Activated T-helper 1 cell treated with Interleukin-2 at 50 U/mL for 16 hours (primary cell): ENCODE measurements at regions not wholly inside any gene's neighbourhood (a gene's known extent, or its start where the extent isn't known, plus 50 kb on each side); places are given as distances from the start of the nearest gene placed in this dataset.

Source experiments
- DNase-seq: peaks from one replicate; pipeline ENCODE4 v3.0.0-alpha.2; 2020; ENCODE audit warnings: low read depth

DNA sequence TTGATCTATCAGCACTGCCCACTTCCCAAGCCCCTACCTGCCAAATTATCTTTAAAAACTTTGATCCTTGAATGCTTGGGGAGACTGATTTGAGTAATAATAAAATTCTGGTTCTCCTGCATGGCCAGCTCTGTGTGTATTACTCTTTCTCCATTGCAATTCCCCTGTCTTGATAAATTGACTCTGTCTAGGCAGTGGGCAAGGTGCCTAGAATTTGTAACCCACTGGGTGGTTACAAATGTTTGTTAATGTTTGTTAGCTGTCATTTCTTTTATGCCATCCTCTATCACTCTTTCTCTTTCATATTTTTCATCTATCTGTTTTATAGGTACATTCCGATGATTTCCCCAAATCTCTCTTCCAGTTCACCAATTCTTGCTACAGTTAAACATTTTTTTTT is 694.1 kb downstream of the TYW1 start:
- DNase-seq: no peak

DNA sequence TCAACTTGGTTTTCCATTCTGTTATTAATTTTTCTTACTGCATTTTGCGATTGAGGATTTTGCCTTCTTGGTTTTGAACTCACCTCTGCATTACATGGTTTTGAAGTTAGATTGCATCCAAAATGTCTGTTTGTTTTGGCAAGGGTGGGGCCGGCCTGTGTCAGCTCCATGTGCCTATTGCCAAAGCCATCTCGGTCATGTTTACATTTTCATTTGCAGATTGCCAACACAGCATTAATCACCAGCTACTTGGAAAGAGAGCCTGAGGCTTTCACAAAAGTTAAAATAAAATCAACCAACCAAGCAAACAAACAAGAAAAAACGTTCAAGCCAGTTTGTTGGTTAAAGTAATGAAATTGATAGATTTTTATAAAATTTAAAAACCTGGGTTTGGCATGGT is 695.8 kb downstream of the TYW1 start:
- DNase-seq: no peak

DNA sequence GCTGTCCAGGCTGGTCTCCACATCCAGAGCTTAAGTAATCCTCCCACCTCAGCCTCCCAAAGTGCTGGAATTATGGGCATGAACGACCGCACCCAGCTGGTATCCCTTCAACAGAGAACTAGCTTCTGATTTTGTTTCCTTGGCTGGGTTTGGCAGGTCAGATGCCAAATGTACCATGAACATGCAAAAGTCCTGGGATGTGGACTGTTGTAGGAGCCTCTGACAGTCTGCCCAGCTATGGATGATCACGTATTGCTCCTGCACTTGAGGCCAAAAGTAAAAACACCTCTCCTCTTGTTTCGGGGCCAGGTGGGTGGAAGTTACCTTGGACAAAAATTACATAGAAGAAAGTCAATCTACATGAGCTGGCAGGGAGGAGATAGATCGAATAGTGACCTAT is 699.5 kb downstream of the TYW1 start:
- no peak for DNase-seq

DNA sequence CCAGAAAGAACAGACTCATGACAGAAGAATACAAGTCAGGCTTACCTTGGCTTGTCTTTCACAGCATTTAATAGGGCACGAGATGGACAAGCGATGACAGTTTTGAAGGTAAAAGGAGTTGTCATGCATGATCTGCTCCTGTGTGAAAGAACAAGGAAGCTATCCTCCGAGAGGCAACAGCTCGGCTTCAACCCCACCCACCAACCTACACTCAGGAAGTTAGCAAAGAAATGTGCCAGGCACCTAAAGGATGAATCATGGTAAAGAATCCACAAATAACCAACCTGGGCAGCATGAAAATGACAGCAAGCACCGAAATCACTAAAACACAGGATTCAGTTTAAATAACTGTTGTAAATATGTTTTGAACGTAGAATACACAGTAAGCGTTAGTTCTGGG is 700.2 kb downstream of the TYW1 start:
- DNase-seq: no peak

DNA sequence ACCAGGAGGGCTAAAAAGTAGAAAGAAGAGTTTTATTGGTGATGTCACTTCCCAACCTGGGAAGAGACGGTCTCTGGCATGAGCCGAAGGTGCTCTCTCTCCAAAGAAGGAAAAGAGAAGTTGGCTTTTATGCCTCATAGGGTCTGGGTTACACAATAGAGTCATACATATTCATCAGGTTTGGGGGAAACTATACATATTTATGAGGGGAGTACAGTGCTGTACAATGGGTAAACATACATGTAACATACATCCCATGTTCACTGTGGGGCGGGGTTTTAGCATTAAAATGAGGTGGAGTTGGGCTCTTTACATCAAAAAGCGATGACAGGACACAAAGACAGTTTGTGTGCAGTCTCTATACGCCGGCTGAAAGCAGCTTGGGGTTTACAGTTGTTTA is 701.7 kb downstream of the TYW1 start:
- no peak for DNase-seq

DNA sequence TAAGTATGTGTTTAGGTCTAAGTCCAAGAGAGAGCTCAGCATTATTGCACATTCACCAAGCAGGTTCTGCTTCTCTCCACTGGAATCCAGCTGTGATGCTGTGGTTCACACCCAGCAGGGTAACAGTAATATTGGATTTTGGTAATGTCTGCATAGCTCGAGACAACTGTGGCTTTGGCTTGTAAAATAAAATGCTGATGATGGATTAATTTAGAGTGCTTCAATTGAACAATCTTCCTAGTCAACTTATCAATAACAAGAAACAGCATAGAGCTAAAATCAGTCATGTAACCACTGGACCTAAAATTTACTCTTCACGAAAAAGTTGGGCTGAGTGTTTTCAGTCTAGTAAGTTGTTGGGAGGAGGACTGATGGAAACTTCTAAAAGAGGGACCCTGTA is 709.2 kb downstream of the TYW1 start:
- no peak for DNase-seq

DNA sequence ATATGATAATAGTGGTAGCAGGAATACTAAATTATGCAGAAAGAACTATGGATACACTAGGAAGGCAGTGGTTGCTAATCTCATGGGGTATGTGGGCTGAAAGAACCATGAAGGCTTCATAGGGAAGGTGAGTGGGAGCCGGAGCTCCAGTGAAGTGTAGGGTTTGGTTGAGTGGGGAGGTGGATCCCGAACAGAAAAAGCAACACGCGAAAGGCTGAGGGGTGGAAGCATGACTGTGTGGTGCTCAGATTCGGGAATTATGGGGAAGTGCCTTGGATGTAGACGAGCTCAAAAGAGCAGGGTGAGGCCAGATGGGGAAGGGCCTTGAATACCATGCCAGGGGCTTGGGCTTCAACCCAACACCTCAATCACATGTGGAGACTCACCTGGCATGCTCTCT is 715.1 kb downstream of the TYW1 start:
- DNase-seq: no peak

DNA sequence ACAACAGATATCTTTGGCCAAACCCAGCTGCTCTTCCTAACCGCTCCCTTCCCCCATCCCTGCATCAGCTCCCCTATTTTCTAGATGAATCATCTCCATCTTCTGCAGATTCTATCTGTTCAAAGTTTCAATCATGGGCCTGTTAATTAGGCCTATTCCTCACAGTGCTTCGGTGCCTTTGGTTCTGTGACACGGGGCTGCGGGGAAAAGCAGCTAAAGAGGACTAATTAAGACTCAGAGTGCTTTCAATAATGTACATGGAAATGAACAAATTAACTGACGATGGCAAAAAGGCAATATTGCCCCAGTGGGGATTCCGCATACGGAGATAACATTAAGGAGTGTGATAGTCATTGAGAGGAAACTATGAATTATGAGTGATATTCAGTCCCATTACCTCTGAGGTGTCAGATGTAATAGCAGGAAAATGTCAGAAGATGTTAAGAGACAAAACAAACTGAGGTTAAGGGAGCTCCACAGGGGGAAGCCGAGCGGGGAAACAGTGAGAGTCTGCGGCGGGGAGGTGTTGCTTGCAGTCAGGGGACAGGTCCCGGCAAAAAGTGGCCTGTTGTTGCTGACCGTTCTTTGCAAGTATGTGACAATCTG is 716.9 kb downstream of the TYW1 start:
- no peak for DNase-seq

DNA sequence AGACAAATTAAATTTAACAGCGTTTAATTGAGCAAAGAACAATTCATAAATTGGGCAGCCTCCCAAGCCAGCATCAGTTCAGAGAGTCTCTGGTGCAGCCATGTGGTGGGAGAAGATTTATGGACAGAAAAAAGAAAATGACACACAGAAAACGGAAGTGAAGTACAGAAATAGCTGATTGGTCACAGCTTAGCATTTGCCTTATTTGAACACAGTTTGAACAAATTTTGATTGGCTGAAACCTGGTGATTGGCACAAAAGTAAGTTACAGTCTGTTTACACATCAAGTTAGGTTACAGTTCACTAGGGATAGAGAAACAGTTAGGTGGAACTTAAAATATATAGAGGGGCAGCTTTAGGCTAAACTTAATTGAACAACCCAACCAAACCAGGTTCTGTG is 720.1 kb downstream of the TYW1 start:
- DNase-seq: no peak

DNA sequence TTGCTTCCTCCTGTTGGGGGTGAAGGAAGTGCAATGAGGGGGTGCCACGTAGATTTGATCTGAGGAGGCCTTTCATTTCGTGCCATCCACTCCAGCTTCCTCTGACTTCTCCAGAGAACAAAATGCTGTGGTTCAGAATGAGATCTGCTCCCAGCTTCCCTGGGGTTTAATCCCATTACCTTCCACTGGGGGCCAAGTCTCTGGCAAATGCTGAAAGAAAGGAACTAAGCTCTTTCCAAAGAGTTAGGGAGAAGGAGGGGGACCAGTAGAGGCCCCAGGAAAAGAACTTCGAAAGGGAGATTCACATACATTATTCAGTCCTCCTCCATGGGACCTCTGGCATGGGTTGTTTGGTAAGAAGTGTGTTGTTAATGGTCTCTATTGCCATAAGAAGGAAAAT is 727.0 kb downstream of the TYW1 start:
- DNase-seq: no peak

DNA sequence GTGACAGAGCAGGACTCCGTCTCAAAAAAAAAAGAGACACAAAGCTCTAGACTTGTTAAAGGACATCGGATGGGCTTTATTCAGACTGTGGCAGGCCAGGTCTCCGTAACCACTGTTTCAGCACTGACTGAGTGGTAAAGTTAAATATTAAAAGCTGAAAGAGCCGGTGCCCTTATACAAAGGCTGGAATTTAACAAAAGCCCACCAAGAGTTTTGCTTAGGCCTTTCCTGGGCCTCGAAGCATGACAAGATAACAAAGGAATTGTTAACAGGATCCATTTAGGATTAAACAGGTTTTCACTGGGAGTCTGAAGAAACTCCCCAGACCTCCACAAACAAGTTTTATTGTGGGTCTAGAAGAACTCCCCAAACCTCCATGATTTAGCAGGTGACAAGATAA is 727.8 kb downstream of the TYW1 start:
- DNase-seq: no peak

DNA sequence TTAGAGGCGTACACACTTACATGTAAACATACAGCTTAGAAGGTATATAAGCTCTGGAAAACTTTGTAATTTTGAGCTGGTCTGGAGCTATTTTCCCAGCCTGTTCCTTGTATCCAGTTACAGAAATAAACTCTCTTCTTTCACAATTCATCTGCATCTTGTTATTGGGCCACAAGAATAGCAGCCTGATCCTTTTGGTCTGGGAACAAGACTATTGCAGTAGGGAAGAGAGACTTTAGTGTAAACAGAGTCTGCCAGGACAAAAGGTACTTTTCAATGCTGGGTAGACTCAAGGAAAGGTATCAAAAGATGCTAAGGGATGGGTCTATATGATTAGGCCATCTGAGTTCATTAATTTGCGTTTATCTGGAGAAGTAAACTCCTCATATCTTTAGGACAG is 728.3 kb downstream of the TYW1 start:
- DNase-seq: no peak

DNA sequence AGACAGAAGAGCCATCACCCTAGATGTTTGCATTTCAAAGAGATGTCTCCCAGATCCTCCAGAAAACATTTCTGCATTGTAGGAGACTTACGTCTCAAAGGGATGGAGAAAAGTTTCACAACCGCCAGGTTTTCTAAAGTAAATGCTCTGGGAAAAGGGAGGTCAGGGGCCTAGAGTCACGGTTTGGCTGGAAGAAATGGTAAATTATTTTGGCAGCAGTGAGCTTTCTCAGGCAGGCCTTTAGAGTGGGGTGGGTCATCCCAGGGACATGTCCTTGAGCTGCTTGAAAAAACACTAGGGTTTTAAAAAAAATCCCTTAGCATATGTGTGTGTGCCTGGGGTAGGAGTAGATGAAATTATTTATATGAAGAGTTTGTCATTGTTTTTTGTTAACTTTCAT is 728.8 kb downstream of the TYW1 start:
- no peak for DNase-seq

DNA sequence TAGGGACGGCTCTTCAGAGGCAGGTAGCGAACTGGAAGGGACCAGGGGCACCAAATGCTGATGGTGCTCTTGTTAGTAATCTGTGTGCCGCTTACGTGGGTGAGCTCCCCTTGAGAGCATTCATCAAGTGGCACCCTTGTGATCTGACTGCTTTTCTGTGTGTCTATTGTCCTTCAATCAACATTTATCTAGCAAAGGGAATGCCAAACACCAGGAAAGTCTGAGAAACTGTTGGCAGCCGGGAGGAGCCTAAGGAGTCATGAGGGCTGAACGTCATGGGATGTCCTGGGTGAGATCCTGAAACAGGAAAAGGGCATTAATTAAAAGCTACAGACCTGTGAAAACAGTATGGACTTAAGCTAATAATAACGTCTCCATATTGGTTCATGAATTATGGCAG is 733.1 kb downstream of the TYW1 start:
- no peak for DNase-seq

DNA sequence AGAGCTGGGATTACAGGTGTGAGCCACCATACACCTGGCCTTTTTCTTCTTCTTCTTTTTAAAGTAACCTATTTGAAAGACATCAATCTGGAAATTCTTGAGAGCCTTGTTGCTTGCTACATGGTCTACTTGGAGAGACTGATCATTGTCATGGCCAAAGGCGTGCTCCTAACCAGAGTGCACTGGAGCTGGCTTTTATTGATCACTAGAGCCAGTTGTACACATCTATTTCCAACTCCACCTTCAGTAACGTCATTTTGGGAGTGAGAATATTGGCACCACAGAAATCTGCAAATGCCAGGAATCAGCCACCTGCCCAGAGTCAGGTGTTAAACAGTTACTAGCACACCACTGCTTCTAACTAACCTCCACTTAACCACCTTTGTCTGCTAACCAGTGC is 735.1 kb downstream of the TYW1 start:
- DNase-seq: no peak

DNA sequence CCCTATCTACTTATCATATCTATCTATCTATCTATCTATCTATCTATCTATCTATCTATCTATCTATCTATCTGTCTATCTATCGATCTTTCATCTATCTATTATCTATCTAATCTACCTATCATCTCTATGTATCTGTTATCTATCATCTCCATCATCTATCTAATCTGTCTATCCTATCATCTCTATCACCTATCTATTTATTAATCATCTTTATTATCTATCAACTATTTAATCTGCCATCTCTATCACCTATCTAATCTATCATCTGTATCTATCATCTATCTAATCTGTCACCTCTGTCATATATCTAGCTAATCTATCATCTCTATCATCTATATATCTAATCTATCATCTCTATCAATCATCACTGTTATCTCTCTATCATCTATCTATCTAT is 736.3 kb downstream of the TYW1 start:
- no peak for DNase-seq

DNA sequence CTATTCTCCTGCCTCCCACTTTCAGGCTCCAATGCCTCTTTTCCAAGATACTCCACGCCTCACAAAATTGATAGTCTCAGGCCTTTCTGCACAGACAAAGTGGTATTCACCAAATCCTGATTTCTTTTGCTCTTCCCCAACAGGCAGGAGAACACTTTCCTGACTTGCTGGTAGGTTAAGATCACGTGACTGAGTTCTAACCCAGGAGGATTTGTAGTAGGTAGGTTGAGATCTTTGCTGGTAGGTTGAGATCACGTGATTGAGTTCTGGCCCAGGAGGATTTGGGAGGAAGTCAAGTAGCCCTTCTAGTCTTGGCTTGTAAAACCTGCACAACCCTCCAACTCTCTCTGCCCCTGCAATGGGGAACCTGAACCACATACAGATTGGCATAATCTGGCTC is 741.5 kb downstream of the TYW1 start:
- no peak for DNase-seq

DNA sequence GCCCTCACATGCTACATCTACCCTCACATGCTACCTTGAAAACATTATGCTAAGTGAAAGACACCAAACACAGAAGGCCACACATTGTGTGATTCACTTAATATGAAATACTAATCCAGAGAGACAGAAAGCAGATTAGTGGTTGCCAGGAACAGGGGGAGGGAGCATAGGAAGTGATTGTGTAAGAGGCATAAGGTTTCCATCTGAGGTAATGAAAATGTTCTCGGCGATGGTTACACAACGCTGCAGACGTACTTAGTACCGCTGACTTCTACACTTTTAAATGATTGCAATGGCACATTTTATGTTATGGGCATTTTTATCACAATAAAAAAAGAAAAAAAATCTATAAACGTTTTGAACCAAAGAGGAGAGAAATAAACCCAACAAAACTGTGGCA is 742.3 kb downstream of the TYW1 start:
- no peak for DNase-seq

DNA sequence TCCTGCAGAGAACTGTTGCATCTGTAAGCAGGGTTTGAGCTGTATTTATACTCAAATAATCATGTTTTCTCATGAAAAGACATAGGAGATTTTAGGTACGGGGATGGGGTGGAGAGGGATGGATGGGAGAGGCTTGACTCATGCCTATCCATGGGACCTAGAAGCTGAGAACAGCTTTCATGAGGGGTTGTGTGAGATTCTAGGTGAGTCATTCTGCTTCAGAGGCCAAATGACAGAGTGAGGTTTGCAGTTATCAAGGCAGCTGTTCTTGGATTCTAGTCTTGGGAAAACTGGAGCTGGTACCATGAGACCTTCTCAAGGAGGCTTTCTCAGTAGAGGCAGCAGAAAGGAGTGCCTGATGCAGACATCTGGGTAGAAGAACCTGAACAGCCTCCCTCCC is 746.9 kb downstream of the TYW1 start:
- DNase-seq: no peak

DNA sequence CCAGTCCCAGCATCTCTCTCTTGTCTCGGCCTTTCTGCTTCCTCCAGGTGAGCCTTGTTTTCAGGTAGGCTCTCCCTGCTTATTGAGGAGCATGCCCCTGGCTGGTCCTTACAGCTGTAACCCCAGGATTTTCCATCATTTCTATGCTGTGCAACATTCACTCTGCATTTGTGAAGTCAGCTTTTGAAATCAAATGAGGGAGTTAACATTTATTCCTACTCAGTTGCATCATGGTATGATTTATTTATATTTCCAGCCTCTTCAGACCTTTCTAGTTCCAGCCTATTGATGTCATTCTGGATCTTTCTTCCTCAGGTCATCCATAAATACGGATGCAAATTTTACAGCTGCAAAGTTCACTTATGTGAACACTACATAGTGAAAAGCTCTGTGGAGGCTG is 755.6 kb downstream of the TYW1 start:
- no peak for DNase-seq

DNA sequence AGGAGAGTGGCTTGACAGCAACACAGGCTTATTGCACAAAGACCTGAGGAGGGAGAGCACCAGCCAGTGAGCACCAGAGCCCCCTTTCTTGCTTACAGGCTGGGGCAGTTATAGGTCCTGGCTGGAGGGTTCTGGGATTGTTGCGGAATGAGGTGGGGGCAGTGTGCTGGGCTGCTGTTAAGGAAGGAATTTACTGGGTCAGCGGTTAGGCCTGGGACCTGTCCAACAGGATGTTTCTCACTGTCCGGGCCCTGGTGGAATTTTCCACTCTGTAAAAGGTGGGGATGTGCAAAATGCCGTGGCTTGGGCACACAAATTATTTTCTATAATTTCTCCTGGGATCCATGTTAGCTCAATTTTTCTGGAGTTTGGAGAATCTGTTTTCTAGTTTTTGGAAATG is 757.3 kb downstream of the TYW1 start:
- no peak for DNase-seq

DNA sequence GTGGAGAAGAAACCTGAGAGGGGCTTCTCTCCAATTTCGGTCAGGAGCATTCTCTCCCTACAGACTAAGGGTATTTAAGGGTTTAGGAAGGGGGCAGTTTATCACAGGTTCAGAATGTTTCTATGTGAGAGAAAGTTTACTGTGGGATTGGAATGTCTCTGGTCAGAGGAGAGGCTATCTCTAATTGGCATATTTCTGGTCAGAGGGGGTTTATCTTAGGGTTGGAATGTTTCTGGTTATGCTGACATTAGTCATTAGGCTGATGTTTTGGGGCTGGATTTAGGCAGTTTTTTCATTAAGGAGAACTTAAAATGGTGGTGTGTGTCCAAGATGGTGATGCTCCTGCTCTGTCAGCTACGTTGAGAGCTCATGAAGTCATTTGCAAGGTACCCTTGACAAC is 758.0 kb downstream of the TYW1 start:
- DNase-seq: no peak

DNA sequence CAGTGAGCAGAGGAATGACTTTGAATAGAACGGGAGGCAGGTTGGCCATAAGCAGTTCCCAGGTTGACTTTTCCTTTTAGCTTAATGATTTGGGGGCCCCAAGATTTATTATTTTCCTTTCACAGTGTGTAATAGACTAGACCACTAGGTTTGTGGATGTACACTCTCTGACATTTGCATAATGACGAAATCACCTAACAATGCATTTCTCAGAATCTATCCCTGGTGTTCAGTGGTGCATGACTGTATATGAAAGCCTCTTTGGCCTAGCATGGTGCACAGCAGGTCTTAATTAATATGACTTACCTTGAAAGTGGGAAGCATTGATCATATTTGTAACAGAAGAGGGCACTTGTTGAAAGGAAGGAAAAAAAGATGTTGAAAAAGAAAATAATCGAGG is 761.9 kb downstream of the TYW1 start:
- DNase-seq: no peak

DNA sequence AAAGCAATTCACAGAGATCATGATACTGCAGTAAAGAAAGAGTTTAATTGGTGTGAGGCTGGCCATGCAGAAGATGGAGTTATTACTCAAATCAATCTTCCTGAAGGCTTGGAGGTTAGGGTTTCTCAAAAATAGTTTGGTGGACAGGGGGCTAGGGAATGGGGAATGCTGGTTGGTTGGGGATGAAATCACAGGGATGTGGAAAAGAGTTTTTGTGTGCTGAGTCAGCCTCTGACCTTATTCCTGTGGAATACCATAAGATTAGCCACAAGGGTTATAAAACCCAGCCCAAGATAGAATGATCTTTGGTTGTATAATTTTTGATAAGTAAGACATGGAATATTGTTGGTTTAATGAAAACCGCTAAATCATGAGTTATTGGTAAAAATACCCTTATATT is 764.3 kb downstream of the TYW1 start:
- no peak for DNase-seq

DNA sequence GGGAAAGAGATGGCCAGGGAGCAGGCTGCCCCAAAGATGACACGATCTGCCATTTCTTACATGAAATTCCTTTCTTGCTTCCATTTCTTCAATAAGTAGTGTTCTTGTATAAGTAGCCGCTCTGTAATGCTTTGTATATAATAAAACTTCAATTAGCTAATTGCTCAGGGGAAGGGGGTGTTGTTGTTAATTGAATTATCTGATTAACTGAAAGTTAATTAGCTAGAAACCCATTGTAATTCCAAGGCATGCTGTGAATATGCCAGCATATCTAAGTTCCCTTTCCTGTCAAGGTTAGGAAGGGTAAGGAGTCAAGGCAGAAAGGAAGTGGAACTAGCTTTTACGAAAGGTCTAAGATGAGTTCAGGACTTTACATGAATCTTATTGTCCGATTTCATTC is 765.9 kb downstream of the TYW1 start:
- no peak for DNase-seq
